H1 (cell line): ENCODE measurements at regions not wholly inside any gene's neighbourhood (a gene's known extent, or its start where the extent isn't known, plus 50 kb on each side); places are given as distances from the start of the nearest gene placed in this dataset.

ENCODE experiments used
- CTCF ChIA-PET: fragments of 300-600 bp; sonication (Branson Sonifier 250); formaldehyde crosslinking; loops from one replicate; lab custom pipeline; 2021; ENCODE audit not compliant: partially characterized antibody; lab: Charles Lee
- POLR2A ChIA-PET: fragments of 300-600 bp; sonication (Branson Sonifier 250); formaldehyde crosslinking; loops from one replicate; lab custom pipeline; 2021; ENCODE audit warnings: inconsistent platforms; ENCODE audit not compliant: partially characterized antibody; lab: Charles Lee
- DNase-seq, 2 experiments: peaks; one replicate each; pipeline versions ENCODE4 v3.0.0 to v3.0.0-alpha.2; 2010 to 2022; ENCODE audit warnings: low spot score in 2 of 2, low read depth in 1 of 2, mixed read lengths in 1 of 2
- FAIRE-seq: peaks from 2 replicates; lab custom pipeline; 2011; peaks lifted over from hg19 to GRCh38; lab: Jason Lieb, UNC
- H2AFZ ChIP-seq: 2 replicates; pipeline ENCODE4 v1.8.1; 2012; ENCODE audit warnings: low read length, inconsistent platforms
- H2AK5ac ChIP-seq: 2 replicates; pipeline ENCODE4 v1.6.1; 2013; ENCODE audit warnings: low read depth, low read length
- H2BK120ac ChIP-seq: replicated peaks from 2 replicates; pipeline ENCODE3; 2013; ENCODE audit warnings: low read depth, low read length, inconsistent platforms
- H2BK12ac ChIP-seq: 2 replicates; pipeline ENCODE4 v1.6.1; 2013; ENCODE audit warnings: low read depth, low read length
- H2BK15ac ChIP-seq: 2 replicates; pipeline ENCODE4 v1.6.1; 2013; ENCODE audit warnings: low read length
- H2BK20ac ChIP-seq: 2 replicates; pipeline ENCODE4 v1.6.1; 2013; ENCODE audit warnings: low read length
- H2BK5ac ChIP-seq: 2 replicates; pipeline ENCODE4 v1.6.1; 2013; ENCODE audit warnings: low read depth, low read length
- H3K14ac ChIP-seq: 2 replicates; pipeline ENCODE4 v1.6.1; 2013; ENCODE audit warnings: inconsistent platforms; ENCODE audit not compliant: insufficient read length
- H3K18ac ChIP-seq: 2 replicates; pipeline ENCODE4 v1.6.1; 2013; ENCODE audit warnings: low read length; ENCODE audit errors: extremely low read depth
- H3K23ac ChIP-seq: 2 replicates; pipeline ENCODE4 v1.6.1; 2013; ENCODE audit warnings: inconsistent platforms; ENCODE audit not compliant: insufficient read length
- H3K23me2 ChIP-seq: 2 replicates; pipeline ENCODE4 v1.6.1; 2013; ENCODE audit warnings: low read depth, low read length
- H3K27ac ChIP-seq: 2 replicates; pipeline ENCODE4 v1.6.1; 2011; ENCODE audit warnings: low read depth, low read length, inconsistent platforms
- H3K27me3 ChIP-seq, 4 experiments: replicated peaks in 1 of 4; 1 replicate in 1 of 4; 2 replicates in 3 of 4; pipeline versions ENCODE4 v1.6.1 to v1.8.1; 2011 to 2013; ENCODE audit warnings: low read length in 3 of 4, mild to moderate bottlenecking in 3 of 4, inconsistent platforms in 2 of 4, mixed read lengths in 2 of 4, moderate library complexity in 1 of 4; ENCODE audit not compliant: control insufficient read depth in 3 of 4, insufficient read depth in 3 of 4; ENCODE audit errors: extremely low read depth in 1 of 4
- H3K36me3 ChIP-seq, 4 experiments: 2 replicates each; pipeline versions ENCODE4 v1.6.1 to v1.8.1; 2011 to 2013; ENCODE audit warnings: mild to moderate bottlenecking in 4 of 4, low read length in 3 of 4, moderate library complexity in 2 of 4, control low read depth in 1 of 4, inconsistent platforms in 1 of 4; ENCODE audit not compliant: insufficient read depth in 4 of 4, control insufficient read depth in 2 of 4
- H3K4ac ChIP-seq: replicated peaks from 2 replicates; pipeline ENCODE3; 2013; ENCODE audit warnings: low read length, low read depth, mixed read lengths, inconsistent platforms; ENCODE audit not compliant: insufficient read length
- H3K4me1 ChIP-seq, 4 experiments: replicated peaks in 1 of 4; 1 replicate in 1 of 4; 2 replicates in 3 of 4; pipeline versions ENCODE4 v1.6.1 to v1.8.1; 2011 to 2013; ENCODE audit warnings: low read length in 3 of 4, inconsistent platforms in 2 of 4, mixed read lengths in 1 of 4; ENCODE audit not compliant: insufficient read depth in 4 of 4, control insufficient read depth in 3 of 4
- H3K4me2 ChIP-seq, 2 experiments: 2 replicates each; pipeline versions ENCODE4 v1.6.1 to v1.8.1; 2011 to 2013; ENCODE audit warnings: low read depth in 2 of 2, low read length in 2 of 2, control low read depth in 1 of 2, inconsistent platforms in 1 of 2, mild to moderate bottlenecking in 1 of 2; ENCODE audit not compliant: insufficient read depth in 1 of 2
- H3K4me3 ChIP-seq, 4 experiments: fragments of 200-600, 300-600 bp in 1 of 4; sonication (generic), shearing (Covaris generic), sonication (Bioruptor Twin) in 1 of 4; 2 replicates each; pipeline versions ENCODE4 v1.5.1 to v1.8.1; 2011 to 2016; ENCODE audit warnings: low read length in 4 of 4, low read depth in 3 of 4, control low read depth in 2 of 4, inconsistent platforms in 2 of 4, mild to moderate bottlenecking in 2 of 4, mixed read lengths in 1 of 4, moderate library complexity in 1 of 4; ENCODE audit not compliant: insufficient read depth in 2 of 4; ENCODE audit errors: extremely low read depth in 1 of 4
- H3K56ac ChIP-seq: replicated peaks from 2 replicates; pipeline ENCODE3; 2013; ENCODE audit warnings: low read depth, mild to moderate bottlenecking, mixed read lengths, low read length, inconsistent platforms; ENCODE audit not compliant: insufficient read length
- H3K79me1 ChIP-seq: 2 replicates; pipeline ENCODE4 v1.6.1; 2013; ENCODE audit warnings: low read depth, low read length, control low read depth
- H3K79me2 ChIP-seq, 2 experiments: 2 replicates each; pipeline versions ENCODE4 v1.6.1 to v1.8.1; 2012 to 2013; ENCODE audit warnings: low read length in 2 of 2, mild to moderate bottlenecking in 2 of 2, inconsistent platforms in 1 of 2; ENCODE audit not compliant: insufficient read depth in 2 of 2, control insufficient read depth in 1 of 2
- H3K9ac ChIP-seq, 4 experiments: replicated peaks in 1 of 4; 1 replicate in 1 of 4; 2 replicates in 3 of 4; pipeline versions ENCODE4 v1.6.1 to v1.8.1; 2011 to 2013; ENCODE audit warnings: low read depth in 3 of 4, low read length in 3 of 4, control low read depth in 2 of 4, mild to moderate bottlenecking in 2 of 4, moderate library complexity in 2 of 4, inconsistent platforms in 1 of 4; ENCODE audit errors: extremely low read depth in 1 of 4
- H3K9me3 ChIP-seq, 2 experiments: 2 replicates each; pipeline versions ENCODE4 v1.6.1 to v1.8.1; 2012 to 2013; ENCODE audit warnings: mild to moderate bottlenecking in 2 of 2, moderate library complexity in 2 of 2, control low read depth in 1 of 2, inconsistent platforms in 1 of 2, low read depth in 1 of 2, low read length in 1 of 2, mixed read lengths in 1 of 2; ENCODE audit not compliant: insufficient read depth in 2 of 2
- H4K20me1 ChIP-seq, 2 experiments: replicated peaks in 1 of 2; 2 replicates each; pipeline versions ENCODE3 to v1.8.1; 2011 to 2013; ENCODE audit warnings: inconsistent platforms in 2 of 2, low read length in 2 of 2, mild to moderate bottlenecking in 1 of 2; ENCODE audit not compliant: insufficient read depth in 2 of 2, control insufficient read depth in 1 of 2
- H4K5ac ChIP-seq: 2 replicates; pipeline ENCODE4 v1.6.1; 2013; ENCODE audit warnings: low read length, low read depth, mixed read lengths, inconsistent platforms; ENCODE audit not compliant: insufficient read length
- H4K8ac ChIP-seq: 2 replicates; pipeline ENCODE4 v1.8.0; 2013; ENCODE audit warnings: mild to moderate bottlenecking, moderate library complexity, low read length, inconsistent platforms; ENCODE audit not compliant: insufficient read depth; ENCODE audit errors: extremely low read depth
- H4K91ac ChIP-seq: replicated peaks from 2 replicates; pipeline ENCODE3; 2013; ENCODE audit warnings: low read length, mixed read lengths, inconsistent platforms; ENCODE audit not compliant: insufficient read length
- SIX5 ChIP-seq: IDR thresholded peaks from 2 replicates; pipeline ENCODE4 v1.6.1; 2011; ENCODE audit warnings: mild to moderate bottlenecking, low read depth, low read length
- YY1 ChIP-seq: IDR thresholded peaks from 2 replicates; pipeline ENCODE4 v1.6.1; 2011; ENCODE audit warnings: low read depth, mild to moderate bottlenecking, low read length
- WGBS, 2 experiments: shearing (Covaris generic) in 1 of 2; methylation state at CpG; one replicate each; pipeline versions ENCODE4 v1.1.6 to v1.1.7; 2013 to 2015; ENCODE audit warnings: low lambda C conversion rate in 2 of 2, mixed read lengths in 2 of 2, inconsistent platforms in 1 of 2, low coverage in 1 of 2, missing lambda C conversion rate in 1 of 2; ENCODE audit not compliant: insufficient replicate concordance in 2 of 2, insufficient coverage in 1 of 2, insufficient read length in 1 of 2; ENCODE audit errors: extremely low coverage in 1 of 2, missing lambda C conversion rate in 1 of 2; 5-methylcytosine and 5-hydroxymethylcytosine counted together

DNA sequence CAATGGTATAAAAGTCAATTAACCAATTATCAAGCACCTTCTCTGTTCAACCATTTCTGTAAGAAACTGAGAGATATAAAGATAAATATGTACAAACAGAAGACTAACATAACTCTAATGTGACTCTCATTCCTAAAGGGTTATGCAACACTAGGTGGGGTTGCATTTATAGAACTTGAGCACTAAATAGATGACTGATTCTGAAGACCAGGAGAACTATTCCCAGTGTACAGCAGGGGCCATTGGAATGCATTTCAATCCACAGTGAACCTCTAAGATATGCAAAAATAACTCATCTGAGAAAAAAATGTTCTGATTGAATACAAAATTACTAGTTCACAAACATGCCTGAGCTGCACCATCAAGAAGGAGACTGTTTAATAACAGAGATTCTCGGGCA is 341.2 kb upstream of the STEAP1 start:
- no peak overlapping the region for H2BK12ac ChIP-seq
- H2BK5ac ChIP-seq: no peak overlapping the region
- POLR2A ChIA-PET: no interaction called here
- FAIRE-seq: no peak
- H3K36me3 ChIP-seq: no peaks in the 10 kb centered on the region
- H2AK5ac ChIP-seq: no peak overlapping the region
- no peak overlapping the region for H3K23ac ChIP-seq
- H3K4ac ChIP-seq: no peak overlapping the region
- no peaks in the 10 kb centered on the region for H3K4me1 ChIP-seq
- no peak overlapping the region for H3K18ac ChIP-seq
- H3K14ac ChIP-seq: no peak overlapping the region
- no peak for DNase-seq
- no peak overlapping the region for H3K4me3 ChIP-seq
- H4K5ac ChIP-seq: no peak overlapping the region
- no peak overlapping the region for H2BK120ac ChIP-seq
- H2BK20ac ChIP-seq: no peak overlapping the region
- H3K27me3 ChIP-seq: peaks cover 0 to 1% (median 0%) of the 10 kb centered on the region in 4 experiments; a peak in 1 of 7 replicates
- H3K79me1 ChIP-seq: no peaks in the 10 kb centered on the region
- WGBS, 2 experiments: 100% methylated on average over 1 of the region's 1 CpG; no CpG with 5 or more reads in 1 of the 2 experiments
- no peak overlapping the region for H2AFZ ChIP-seq
- no peak for TF ChIP-seq YY1
- no peak for TF ChIP-seq SIX5
- H3K9me3 ChIP-seq: no peaks in the 10 kb centered on the region; a peak in 1 of 4 replicates
- H4K20me1 ChIP-seq: no peaks in the 10 kb centered on the region
- H2BK15ac ChIP-seq: no peak overlapping the region
- no peaks in the 10 kb centered on the region for H3K23me2 ChIP-seq
- no peak overlapping the region for H3K9ac ChIP-seq
- CTCF ChIA-PET: no interaction called here
- no peak overlapping the region for H3K56ac ChIP-seq
- no peak overlapping the region for H3K4me2 ChIP-seq
- no peak overlapping the region for H4K91ac ChIP-seq
- no peak overlapping the region for H3K27ac ChIP-seq
- H3K79me2 ChIP-seq: no peaks in the 10 kb centered on the region
- H4K8ac ChIP-seq: no peak overlapping the region
